Vagina (tissue), 2 donors: ENCODE measurements at regions not wholly inside any gene's neighbourhood (a gene's known extent, or its start where the extent isn't known, plus 50 kb on each side); places are given as distances from the start of the nearest gene placed in this dataset.

Experiments used
- POLR2A ChIP-seq, 2 donors: fragments of 450-650 bp; IDR thresholded peaks; one replicate each; pipeline ENCODE4 v1.6.1; 2017; ENCODE audit warnings: antibody characterized with exemption in 2 of 2, mild to moderate bottlenecking in 2 of 2, moderate library complexity in 2 of 2
- TF ChIP-seq, protein P1 (sequence below), 3 experiments: fragments of 450-650 bp in 2 of 3; fragments of 200-600 bp in 1 of 3; sonication (generic) in 1 of 3; IDR thresholded peaks; one replicate each; pipeline ENCODE4 v1.5.1; 2017 to 2019; ENCODE audit warnings: antibody characterized with exemption in 3 of 3, mild to moderate bottlenecking in 2 of 3, moderate library complexity in 2 of 3

DNA sequence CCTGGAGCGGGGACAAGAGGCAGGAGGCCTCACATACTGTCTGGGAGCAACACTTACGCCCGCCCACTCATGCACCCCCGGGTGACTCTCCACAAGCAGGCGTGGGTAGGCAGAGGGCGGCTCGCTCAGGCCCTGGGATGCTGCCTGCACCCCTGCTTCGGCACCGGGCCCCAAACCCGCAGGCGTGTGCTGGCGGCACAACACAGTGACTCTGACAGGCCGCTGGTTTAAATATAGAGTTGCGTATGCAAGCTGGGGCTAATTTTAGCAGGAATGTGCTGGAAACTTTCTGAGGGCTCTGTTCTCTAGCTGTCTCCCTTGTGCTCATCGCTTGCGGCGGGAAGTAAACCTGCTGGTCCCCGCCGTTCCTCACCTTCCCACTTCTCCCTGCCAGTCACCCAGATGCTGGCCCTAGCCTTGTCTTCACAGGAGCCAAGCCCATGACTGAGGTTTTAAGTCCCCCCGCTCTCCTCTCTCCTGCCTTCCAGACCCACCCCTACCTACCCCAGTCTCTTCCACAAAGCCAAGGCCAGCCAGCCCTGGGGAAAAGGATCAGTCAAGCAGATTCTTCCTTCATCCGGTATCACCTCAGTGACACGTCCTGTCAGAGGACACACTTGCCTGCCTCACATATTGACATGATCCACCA is 94.5 kb upstream of the FOXP4 start:
- TF ChIP-seq POLR2A (IDR thresholded peaks at IDR 0.05) = no peak
- TF ChIP-seq, protein P1, sequence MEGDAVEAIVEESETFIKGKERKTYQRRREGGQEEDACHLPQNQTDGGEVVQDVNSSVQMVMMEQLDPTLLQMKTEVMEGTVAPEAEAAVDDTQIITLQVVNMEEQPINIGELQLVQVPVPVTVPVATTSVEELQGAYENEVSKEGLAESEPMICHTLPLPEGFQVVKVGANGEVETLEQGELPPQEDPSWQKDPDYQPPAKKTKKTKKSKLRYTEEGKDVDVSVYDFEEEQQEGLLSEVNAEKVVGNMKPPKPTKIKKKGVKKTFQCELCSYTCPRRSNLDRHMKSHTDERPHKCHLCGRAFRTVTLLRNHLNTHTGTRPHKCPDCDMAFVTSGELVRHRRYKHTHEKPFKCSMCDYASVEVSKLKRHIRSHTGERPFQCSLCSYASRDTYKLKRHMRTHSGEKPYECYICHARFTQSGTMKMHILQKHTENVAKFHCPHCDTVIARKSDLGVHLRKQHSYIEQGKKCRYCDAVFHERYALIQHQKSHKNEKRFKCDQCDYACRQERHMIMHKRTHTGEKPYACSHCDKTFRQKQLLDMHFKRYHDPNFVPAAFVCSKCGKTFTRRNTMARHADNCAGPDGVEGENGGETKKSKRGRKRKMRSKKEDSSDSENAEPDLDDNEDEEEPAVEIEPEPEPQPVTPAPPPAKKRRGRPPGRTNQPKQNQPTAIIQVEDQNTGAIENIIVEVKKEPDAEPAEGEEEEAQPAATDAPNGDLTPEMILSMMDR (IDR thresholded peaks at IDR 0.05) = no peak
